CD4-positive, CD25-positive, alpha-beta regulatory T cell (primary cell): ENCODE measurements at regions not wholly inside any gene's neighbourhood (a gene's known extent, or its start where the extent isn't known, plus 50 kb on each side); places are given as distances from the start of the nearest gene placed in this dataset.

ENCODE experiments used
- ATAC-seq, 2 donors: fragments of 150-1000 bp; cut with Tn5 transposase; one replicate each; pipeline ENCODE4 v1.10.0; 2021; ENCODE audit warnings: low read depth in 2 of 2, moderate number of reproducible peaks in 2 of 2, moderate library complexity in 1 of 2
- DNase-seq, 3 donors: peaks; one replicate each; pipeline versions ENCODE4 v3.0.0 to v3.0.0-alpha.2; 2012 to 2022; ENCODE audit warnings: mixed read lengths in 1 of 3
- H3K27ac ChIP-seq: one replicate; pipeline ENCODE4 v1.7.0; 2013; ENCODE audit warnings: mild to moderate bottlenecking, low read length; ENCODE audit not compliant: insufficient read depth, poor library complexity, severe bottlenecking
- H3K27me3 ChIP-seq: one replicate; pipeline ENCODE4 v1.7.0; 2013; ENCODE audit warnings: low read length; ENCODE audit not compliant: control insufficient read depth, insufficient read depth
- H3K36me3 ChIP-seq: one replicate; pipeline ENCODE4 v1.7.0; 2013; ENCODE audit warnings: mild to moderate bottlenecking, low read length, moderate library complexity; ENCODE audit not compliant: control insufficient read depth, insufficient read depth
- H3K4me1 ChIP-seq: 2 replicates; pipeline ENCODE4 v1.7.0; 2013; ENCODE audit warnings: mild to moderate bottlenecking, low read length; ENCODE audit not compliant: insufficient read depth, control insufficient read depth, poor library complexity, severe bottlenecking
- H3K4me3 ChIP-seq: one replicate; pipeline ENCODE4 v1.7.0; 2013; ENCODE audit warnings: low read depth, mild to moderate bottlenecking, low read length, moderate library complexity
- H3K9me3 ChIP-seq, 2 experiments: 1 replicate in 1 of 2; 2 replicates in 1 of 2; pipeline ENCODE4 v1.7.0; 2013; ENCODE audit warnings: low read length in 2 of 2, mild to moderate bottlenecking in 1 of 2, moderate library complexity in 1 of 2; ENCODE audit not compliant: control insufficient read depth in 2 of 2
- H3K27ac Mint-ChIP-seq, 3 donors: one replicate each; pipeline ENCODE4 v1.8.0; 2020 to 2022; ENCODE audit warnings: mild to moderate bottlenecking in 3 of 3, mixed read lengths in 3 of 3, moderate library complexity in 2 of 3
- H3K27me3 Mint-ChIP-seq: one replicate; pipeline ENCODE4 v1.8.0; 2022; ENCODE audit warnings: mild to moderate bottlenecking, mixed read lengths
- H3K36me3 Mint-ChIP-seq: one replicate; pipeline ENCODE4 v1.8.0; 2020; ENCODE audit warnings: mixed read lengths
- H3K4me1 Mint-ChIP-seq, 4 donors: one replicate each; pipeline ENCODE4 v1.8.0; 2020 to 2022; ENCODE audit warnings: mixed read lengths in 4 of 4, mild to moderate bottlenecking in 1 of 4
- H3K4me3 Mint-ChIP-seq, 4 donors: one replicate each; pipeline ENCODE4 v1.8.0; 2020 to 2022; ENCODE audit warnings: mild to moderate bottlenecking in 4 of 4, mixed read lengths in 4 of 4, moderate library complexity in 3 of 4
- H3K9me3 Mint-ChIP-seq, 7 donors: one replicate each; pipeline ENCODE4 v1.8.0; 2020 to 2022; ENCODE audit warnings: mixed read lengths in 7 of 7, mild to moderate bottlenecking in 3 of 7, moderate library complexity in 2 of 7

- H3K4me3 Mint-ChIP-seq = no peak overlapping the region
- Histone ChIP-seq H3K4me3 (no peak overlapping the region), H3K27ac (no peak overlapping the region), H3K27me3 (no peaks in the 10 kb centered on the region), H3K4me1 (peaks cover 2% of the 10 kb centered on the region), H3K9me3 (no peaks in the 10 kb centered on the region), H3K36me3 (no peaks in the 10 kb centered on the region)
- peaks cover 0 to 14% (median 3%) of the 10 kb centered on the region in 4 donors for H3K4me1 Mint-ChIP-seq
- ATAC-seq = no peak
- H3K9me3 Mint-ChIP-seq = peaks cover 0 to 5% (median 0%) of the 10 kb centered on the region in 7 donors
- H3K27me3 Mint-ChIP-seq = no peaks in the 10 kb centered on the region
- DNase-seq = no peak
- no peaks in the 10 kb centered on the region for H3K36me3 Mint-ChIP-seq
- H3K27ac Mint-ChIP-seq = no peak overlapping the region
Measured at GRCh38 chr14:34039428-34040047, 88.7 kb upstream of the EGLN3 start.

GRCh38 chr14:34038358-34039057 is 87.6 kb upstream of the EGLN3 start:
- no peaks in the 10 kb centered on the region for H3K4me1 ChIP-seq
- H3K4me3 ChIP-seq = no peak overlapping the region
- H3K4me3 Mint-ChIP-seq = no peak overlapping the region
- H3K27ac ChIP-seq = no peak overlapping the region
- no peak overlapping the region for H3K27ac Mint-ChIP-seq
- H3K4me1 Mint-ChIP-seq = peaks cover 0 to 5% (median 2%) of the 10 kb centered on the region in 4 donors
- no peaks in the 10 kb centered on the region for H3K36me3 Mint-ChIP-seq
- H3K9me3 ChIP-seq = no peaks in the 10 kb centered on the region
- peaks cover 0 to 4% (median 0%) of the 10 kb centered on the region in 7 donors for H3K9me3 Mint-ChIP-seq
- H3K27me3 Mint-ChIP-seq = no peaks in the 10 kb centered on the region
- no peaks in the 10 kb centered on the region for H3K36me3 ChIP-seq
- DNase-seq (no peak), ATAC-seq (no peak)
- no peaks in the 10 kb centered on the region for H3K27me3 ChIP-seq

GRCh38 chr14:34036319-34036766 is 85.5 kb upstream of the EGLN3 start:
- Mint-ChIP-seq H3K36me3 (no peaks in the 10 kb centered on the region), H3K4me1 (no peaks in the 10 kb centered on the region), H3K27me3 (no peaks in the 10 kb centered on the region), H3K9me3 (peaks cover 0 to 4% (median 0%) of the 10 kb centered on the region in 7 donors), H3K4me3 (no peak overlapping the region), H3K27ac (no peak overlapping the region)
- H3K4me1 ChIP-seq = no peaks in the 10 kb centered on the region
- DNase-seq (no peak), ATAC-seq (no peak)
- no peaks in the 10 kb centered on the region for H3K27me3 ChIP-seq
- H3K27ac ChIP-seq = no peak overlapping the region
- H3K4me3 ChIP-seq = no peak overlapping the region
- H3K36me3 ChIP-seq = no peaks in the 10 kb centered on the region
- no peaks in the 10 kb centered on the region for H3K9me3 ChIP-seq

- H3K4me1 Mint-ChIP-seq = no peaks in the 10 kb centered on the region
- H3K27me3 Mint-ChIP-seq = no peaks in the 10 kb centered on the region
- no peaks in the 10 kb centered on the region for H3K4me1 ChIP-seq
- ATAC-seq (no peak), DNase-seq (no peak)
- no peak overlapping the region for H3K4me3 ChIP-seq
- no peaks in the 10 kb centered on the region for H3K9me3 ChIP-seq
- H3K4me3 Mint-ChIP-seq = no peak overlapping the region
- H3K36me3 ChIP-seq = no peaks in the 10 kb centered on the region
- H3K36me3 Mint-ChIP-seq = no peaks in the 10 kb centered on the region
- H3K27ac Mint-ChIP-seq = no peak overlapping the region
- no peak overlapping the region for H3K27ac ChIP-seq
- peaks cover 0 to 4% (median 0%) of the 10 kb centered on the region in 7 donors for H3K9me3 Mint-ChIP-seq
- no peaks in the 10 kb centered on the region for H3K27me3 ChIP-seq
Measured at GRCh38 chr14:34035934-34036250, 85.0 kb upstream of the EGLN3 start.

GRCh38 chr14:34035177-34035933 is 84.5 kb upstream of the EGLN3 start:
- ATAC-seq (no peak), DNase-seq (no peak)
- H3K36me3 ChIP-seq = no peaks in the 10 kb centered on the region
- no peaks in the 10 kb centered on the region for H3K4me1 ChIP-seq
- H3K27me3 Mint-ChIP-seq = no peaks in the 10 kb centered on the region
- no peak overlapping the region for H3K27ac Mint-ChIP-seq
- no peak overlapping the region for H3K27ac ChIP-seq
- no peaks in the 10 kb centered on the region for H3K9me3 ChIP-seq
- H3K4me3 Mint-ChIP-seq = no peak overlapping the region
- H3K4me1 Mint-ChIP-seq = no peaks in the 10 kb centered on the region
- H3K27me3 ChIP-seq = no peaks in the 10 kb centered on the region
- peaks cover 0 to 4% (median 0%) of the 10 kb centered on the region in 7 donors for H3K9me3 Mint-ChIP-seq
- H3K4me3 ChIP-seq = no peak overlapping the region
- H3K36me3 Mint-ChIP-seq = no peaks in the 10 kb centered on the region

- Histone ChIP-seq H3K9me3 (no peaks in the 10 kb centered on the region), H3K4me3 (no peak overlapping the region), H3K4me1 (no peaks in the 10 kb centered on the region), H3K27ac (no peak overlapping the region), H3K36me3 (no peaks in the 10 kb centered on the region), H3K27me3 (no peaks in the 10 kb centered on the region)
- Mint-ChIP-seq H3K9me3 (peaks cover 0 to 4% (median 0%) of the 10 kb centered on the region in 7 donors), H3K4me3 (no peak overlapping the region), H3K36me3 (no peaks in the 10 kb centered on the region), H3K4me1 (no peaks in the 10 kb centered on the region), H3K27me3 (no peaks in the 10 kb centered on the region), H3K27ac (no peak overlapping the region)
- no peak for ATAC-seq
- no peak for DNase-seq
Measured at GRCh38 chr14:34034447-34035176, 83.7 kb upstream of the EGLN3 start.

GRCh38 chr14:34032720-34033119 is 81.8 kb upstream of the EGLN3 start:
- Mint-ChIP-seq H3K9me3 (peaks cover 0 to 4% (median 2%) of the 10 kb centered on the region in 7 donors), H3K27ac (no peak overlapping the region), H3K4me1 (no peaks in the 10 kb centered on the region), H3K27me3 (no peaks in the 10 kb centered on the region), H3K36me3 (no peaks in the 10 kb centered on the region), H3K4me3 (no peak overlapping the region)
- Histone ChIP-seq H3K4me3 (no peak overlapping the region), H3K36me3 (no peaks in the 10 kb centered on the region), H3K27ac (no peak overlapping the region), H3K4me1 (no peaks in the 10 kb centered on the region), H3K9me3 (no peaks in the 10 kb centered on the region), H3K27me3 (no peaks in the 10 kb centered on the region)
- ATAC-seq (no peak), DNase-seq (no peak)
